NCI-H2196 (cell line): ENCODE measurements at regions not wholly inside any gene's neighbourhood (a gene's known extent, or its start where the extent isn't known, plus 50 kb on each side); places are given as distances from the start of the nearest gene placed in this dataset.
"Not testable (repeated sequence)": the region's sequence is repeated elsewhere in the genome, so short reads cannot be mapped to it uniquely, and the experiment has no call there.

ENCODE experiments used
- DNase-seq: peaks from one replicate; lab custom pipeline; 2025; ENCODE audit not compliant: unreplicated experiment; lab: John Stamatoyannopoulos, UW

GRCh38 chr10:118963933-118964332, 65.6 kb upstream of the NANOS1 start:
- DNase-seq = no peak

- DNase-seq = not testable (repeated sequence)
Measured at GRCh38 chr10:118964476-118964875, 65.0 kb upstream of the NANOS1 start.

GRCh38 chr10:118965096-118965495, 64.4 kb upstream of the NANOS1 start:
- DNase-seq = no peak

- no peak for DNase-seq
Measured at GRCh38 chr10:118965645-118966044, 63.9 kb upstream of the NANOS1 start.

- no peak for DNase-seq
Measured at GRCh38 chr10:118966076-118966849, 63.3 kb upstream of the NANOS1 start.

GRCh38 chr10:118966850-118967125, 62.7 kb upstream of the NANOS1 start:
- DNase-seq = no peak

- DNase-seq = no peak
Measured at GRCh38 chr10:118967160-118967559, 62.4 kb upstream of the NANOS1 start.

- no peak for DNase-seq
Measured at GRCh38 chr10:118968060-118968459, 61.5 kb upstream of the NANOS1 start.

- no peak for DNase-seq
Measured at GRCh38 chr10:118968482-118968881, 61.0 kb upstream of the NANOS1 start.

GRCh38 chr10:118969014-118969413, 60.5 kb upstream of the NANOS1 start:
- no peak for DNase-seq

GRCh38 chr10:118970770-118971169, 58.7 kb upstream of the NANOS1 start:
- no peak for DNase-seq

- no peak for DNase-seq
Measured at GRCh38 chr10:118971187-118971586, 58.3 kb upstream of the NANOS1 start.

- no peak for DNase-seq
Measured at GRCh38 chr10:118971876-118972275, 57.6 kb upstream of the NANOS1 start.

- no peak for DNase-seq
Measured at GRCh38 chr10:118973744-118974143, 55.8 kb upstream of the NANOS1 start.

GRCh38 chr10:118974951-118975350, 54.6 kb upstream of the NANOS1 start:
- DNase-seq = no peak

GRCh38 chr10:118976219-118976618, 53.3 kb upstream of the NANOS1 start:
- not testable (repeated sequence) for DNase-seq

- no peak for DNase-seq
Measured at GRCh38 chr10:118977022-118977599, 52.4 kb upstream of the NANOS1 start.

GRCh38 chr10:118977835-118978234, 51.7 kb upstream of the NANOS1 start:
- no peak for DNase-seq

GRCh38 chr10:118978316-118978997, 51.1 kb upstream of the NANOS1 start:
- DNase-seq = no peak

GRCh38 chr10:118978998-118979350, 50.5 kb upstream of the NANOS1 start:
- no peak for DNase-seq

- DNase-seq = no peak
Measured at GRCh38 chr10:118979661-118980060, 49.9 kb upstream of the NANOS1 start.
